Epithelial cell of esophagus (primary cell): ENCODE measurements at regions not wholly inside any gene's neighbourhood (a gene's known extent, or its start where the extent isn't known, plus 50 kb on each side); places are given as distances from the start of the nearest gene placed in this dataset.

ENCODE experiments used
- DNase-seq: peaks from one replicate; pipeline ENCODE4 v3.0.0; 2010; ENCODE audit warnings: low read depth
- H3K4me3 ChIP-seq: 2 replicates; pipeline ENCODE4 v1.5.1; 2011; ENCODE audit warnings: mild to moderate bottlenecking, low read length, control low read depth
- CTCF ChIP-seq: IDR thresholded peaks from 2 replicates; pipeline ENCODE4 v1.5.1; 2011; ENCODE audit warnings: low read depth, mild to moderate bottlenecking, low read length, control low read depth, inconsistent platforms; ENCODE audit not compliant: insufficient read depth; ENCODE audit errors: missing control alignments

GRCh38 chr13:23956106-23956505 is 58.8 kb upstream of the C1QTNF9B start:
- peak; percentile 92 for DNase-seq
- H3K4me3 ChIP-seq, result no peak overlapping the region
- TF ChIP-seq CTCF, result no peak

- TF ChIP-seq CTCF, result no peak
- no peak for DNase-seq
- no peak overlapping the region for H3K4me3 ChIP-seq
Measured at GRCh38 chr13:23957981-23958380, 60.7 kb upstream of the C1QTNF9B start.

GRCh38 chr13:23959231-23959862 is 62.0 kb upstream of the C1QTNF9B start:
- no peak for DNase-seq
- TF ChIP-seq CTCF, result no peak
- H3K4me3 ChIP-seq, result no peak overlapping the region

GRCh38 chr13:23960566-23961156 is 63.4 kb upstream of the C1QTNF9B start:
- peak; percentile 71 for DNase-seq
- no peak overlapping the region for H3K4me3 ChIP-seq
- peak; percentile 83 for TF ChIP-seq CTCF

GRCh38 chr13:23963184-23963931 is 66.1 kb upstream of the C1QTNF9B start:
- no peak overlapping the region for H3K4me3 ChIP-seq
- no peak for TF ChIP-seq CTCF
- DNase-seq, result no peak

- no peak overlapping the region for H3K4me3 ChIP-seq
- peak; percentile 34 for DNase-seq
- TF ChIP-seq CTCF, result no peak
Measured at GRCh38 chr13:23963947-23964346, 66.6 kb upstream of the C1QTNF9B start.
